Activated CD4-positive, alpha-beta T cell treated with anti-CD3 and anti-CD28 coated beads, Interleukin-2, amount 50 U/mL, for 24 hours (primary cell): ENCODE measurements at regions not wholly inside any gene's neighbourhood (a gene's known extent, or its start where the extent isn't known, plus 50 kb on each side); places are given as distances from the start of the nearest gene placed in this dataset.

Source experiments
- DNase-seq, 2 donors: peaks; one replicate each; pipeline ENCODE4 v3.0.0-alpha.2; 2020; ENCODE audit warnings: low read depth in 1 of 2, low spot score in 1 of 2

GRCh38 chr3:30292192-30292893 lies 314.1 kb upstream of the TGFBR2 start:
- DNase-seq = no peak

- DNase-seq = no peak
Observed at GRCh38 chr3:30293621-30294240, 312.7 kb upstream of the TGFBR2 start.

- no peak for DNase-seq
Observed at GRCh38 chr3:30294241-30294667, 312.1 kb upstream of the TGFBR2 start.

GRCh38 chr3:30297112-30297511 lies 309.3 kb upstream of the TGFBR2 start:
- no peak for DNase-seq

- no peak for DNase-seq
Observed at GRCh38 chr3:30299674-30300385, 306.6 kb upstream of the TGFBR2 start.

- no peak for DNase-seq
Observed at GRCh38 chr3:30300809-30301208, 305.6 kb upstream of the TGFBR2 start.

- no peak for DNase-seq
Observed at GRCh38 chr3:30302027-30302426, 304.4 kb upstream of the TGFBR2 start.

GRCh38 chr3:30303770-30304169 lies 302.6 kb upstream of the TGFBR2 start:
- DNase-seq = no peak

GRCh38 chr3:30305021-30305420 lies 301.4 kb upstream of the TGFBR2 start:
- DNase-seq = no peak

GRCh38 chr3:30306896-30307295 lies 299.5 kb upstream of the TGFBR2 start:
- no peak for DNase-seq

GRCh38 chr3:30307372-30307950 lies 298.9 kb upstream of the TGFBR2 start:
- DNase-seq = no peak

- DNase-seq = no peak
Observed at GRCh38 chr3:30308131-30308530, 298.3 kb upstream of the TGFBR2 start.

- no peak for DNase-seq
Observed at GRCh38 chr3:30309961-30310954, 296.1 kb upstream of the TGFBR2 start.

- no peak for DNase-seq
Observed at GRCh38 chr3:30311781-30312180, 294.6 kb upstream of the TGFBR2 start.

- DNase-seq = no peak
Observed at GRCh38 chr3:30313840-30314239, 292.6 kb upstream of the TGFBR2 start.

- no peak for DNase-seq
Observed at GRCh38 chr3:30314757-30315325, 291.6 kb upstream of the TGFBR2 start.

GRCh38 chr3:30315447-30315846 lies 291.0 kb upstream of the TGFBR2 start:
- no peak for DNase-seq

- no peak for DNase-seq
Observed at GRCh38 chr3:30317561-30317960, 288.8 kb upstream of the TGFBR2 start.

GRCh38 chr3:30318110-30318509 lies 288.3 kb upstream of the TGFBR2 start:
- no peak for DNase-seq

GRCh38 chr3:30319713-30320112 lies 286.7 kb upstream of the TGFBR2 start:
- peak in 1 of 2 donors; percentile 32 for DNase-seq
